HFF-Myc (cell line): ENCODE measurements at regions not wholly inside any gene's neighbourhood (a gene's known extent, or its start where the extent isn't known, plus 50 kb on each side); places are given as distances from the start of the nearest gene placed in this dataset.

Experiments used
- DNase-seq: peaks from one replicate; pipeline ENCODE4 v3.0.0-alpha.2; 2011; ENCODE audit warnings: low read depth; ENCODE audit errors: extremely low read depth
- H3K4me3 ChIP-seq: replicated peaks from 2 replicates; pipeline ENCODE4 v1.5.1; 2011; ENCODE audit warnings: low read depth, mild to moderate bottlenecking, control low read depth, low read length
- CTCF ChIP-seq: IDR thresholded peaks from 2 replicates; pipeline ENCODE4 v1.5.1; 2012; ENCODE audit warnings: mild to moderate bottlenecking, low read depth, low read length, control low read depth; ENCODE audit errors: missing control alignments

DNA sequence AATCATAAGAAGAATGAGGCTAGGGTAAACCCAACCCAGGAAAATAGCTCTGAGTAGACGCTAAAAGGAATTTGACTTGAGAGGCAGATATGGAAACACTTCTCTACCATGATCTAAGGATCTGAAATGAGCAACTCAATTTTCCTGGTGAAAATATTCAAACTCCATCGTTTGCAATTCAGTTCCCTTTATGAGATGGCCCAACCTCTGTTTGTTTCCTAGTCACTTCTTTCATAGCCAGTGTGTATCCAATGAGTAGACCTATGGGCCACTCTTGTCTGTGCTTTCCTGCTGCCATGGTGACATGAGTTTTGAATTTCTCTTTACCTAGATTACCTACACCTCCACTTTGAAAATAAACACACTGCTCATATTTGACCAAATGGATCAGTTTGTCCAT, 176.2 kb upstream of the GPRIN3 start:
- no peak overlapping the region for H3K4me3 ChIP-seq
- no peak for DNase-seq
- TF ChIP-seq CTCF, result no peak

DNA sequence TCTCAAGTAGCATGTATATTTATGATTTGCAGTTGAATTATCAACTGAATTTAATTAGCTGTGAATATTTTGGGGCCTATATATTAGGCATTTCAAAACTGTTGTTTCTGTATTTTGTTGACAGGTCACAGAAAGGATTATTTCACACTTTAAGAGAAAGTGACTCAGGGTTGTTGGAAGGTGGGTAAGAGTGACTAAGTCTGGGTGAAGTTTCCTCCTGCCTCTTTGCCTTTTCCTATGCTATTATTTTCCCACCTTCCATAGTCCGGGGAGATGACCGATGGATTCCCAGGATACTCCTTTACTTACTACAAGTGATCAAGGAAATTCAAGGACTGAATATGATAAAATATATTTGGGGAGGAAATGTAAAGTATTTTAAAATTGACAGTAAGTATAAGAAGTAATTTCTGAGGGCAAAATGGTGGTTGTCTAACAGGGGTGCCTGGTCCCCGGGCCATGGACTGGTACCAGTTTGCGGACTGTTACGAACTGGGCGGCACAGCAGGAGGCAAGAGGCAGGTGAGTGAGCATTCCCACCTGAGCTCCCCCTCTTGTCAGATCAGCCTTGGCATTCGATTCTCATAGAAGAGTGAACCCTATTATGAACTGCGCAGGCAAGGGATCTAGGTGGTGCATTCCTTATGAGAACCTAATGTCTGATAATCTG, 175.5 kb upstream of the GPRIN3 start:
- no peak for DNase-seq
- no peak for TF ChIP-seq CTCF

DNA sequence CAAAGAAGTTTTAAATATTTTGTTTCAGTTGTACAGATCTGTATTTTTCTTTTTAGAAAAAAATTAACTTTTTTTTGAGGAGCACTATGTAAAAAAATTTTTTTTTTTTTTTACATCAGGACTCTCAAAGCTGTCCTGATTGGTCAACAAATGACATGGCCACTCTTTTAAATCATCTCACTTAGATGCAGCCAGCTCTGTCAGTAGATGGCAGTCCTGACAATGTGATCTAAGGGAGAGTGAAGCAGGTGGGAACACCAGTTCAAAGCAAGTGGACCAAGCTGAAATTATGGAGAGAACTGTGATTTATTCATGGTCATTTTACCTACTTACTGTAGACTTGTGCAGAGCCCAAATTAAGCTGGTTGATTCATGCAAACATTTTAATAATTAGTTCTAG, 174.7 kb upstream of the GPRIN3 start:
- TF ChIP-seq CTCF, result peak; percentile 30
- peak; percentile 22 for DNase-seq
- H3K4me3 ChIP-seq, result no peak overlapping the region

More for the DNA sequence above, 175.5 kb upstream of the GPRIN3 start:
- H3K4me3 ChIP-seq, result no peak overlapping the region

DNA sequence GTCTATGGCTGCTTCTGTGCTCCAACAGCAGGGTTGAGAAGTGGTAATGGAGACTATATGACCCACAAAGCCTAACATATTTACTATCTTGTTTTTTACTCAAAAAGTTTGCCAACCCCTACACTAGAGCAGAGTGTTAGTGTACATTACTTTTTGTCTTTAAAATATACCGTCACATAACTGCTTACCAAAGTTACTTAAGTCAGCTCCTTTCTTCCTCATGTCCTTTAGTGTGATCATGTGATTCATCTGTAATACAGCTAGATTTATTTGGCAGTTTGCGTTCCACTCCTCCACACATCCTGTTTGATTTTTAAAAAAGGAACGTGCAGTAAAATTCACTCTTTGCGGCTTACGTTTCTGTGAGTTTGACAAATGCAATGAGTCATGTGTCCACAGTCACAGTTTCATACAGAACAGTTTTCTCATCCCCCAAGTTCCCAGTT, 162.4 kb upstream of the GPRIN3 start:
- no peak overlapping the region for H3K4me3 ChIP-seq
- peak; percentile 93 for DNase-seq
- TF ChIP-seq CTCF, result no peak

- no peak for DNase-seq
- no peak for TF ChIP-seq CTCF
- H3K4me3 ChIP-seq, result no peak overlapping the region
These were observed 161.9 kb upstream of the GPRIN3 start for GRCh38 chr4:89469516-89469915.

DNA sequence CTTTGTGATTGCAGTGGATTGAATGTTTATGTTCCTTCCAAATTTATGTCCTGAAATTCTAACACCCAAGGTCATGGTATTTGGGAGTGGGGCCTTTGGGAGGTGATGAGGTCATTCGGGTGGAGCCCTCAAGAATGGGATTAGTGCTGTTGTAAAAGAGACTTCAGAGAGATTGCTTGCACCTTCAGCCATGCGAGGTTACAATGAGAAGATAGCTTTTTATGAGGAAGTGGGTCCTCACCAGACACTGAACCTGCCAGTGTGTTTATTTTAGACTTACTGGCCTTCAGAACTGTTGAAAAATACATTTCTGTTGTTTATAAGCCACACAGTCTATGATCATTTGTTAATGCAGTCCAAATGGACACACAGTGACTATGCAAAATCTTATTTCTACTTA, 161.0 kb upstream of the GPRIN3 start:
- DNase-seq, result no peak
- TF ChIP-seq CTCF, result no peak
- no peak overlapping the region for H3K4me3 ChIP-seq

DNA sequence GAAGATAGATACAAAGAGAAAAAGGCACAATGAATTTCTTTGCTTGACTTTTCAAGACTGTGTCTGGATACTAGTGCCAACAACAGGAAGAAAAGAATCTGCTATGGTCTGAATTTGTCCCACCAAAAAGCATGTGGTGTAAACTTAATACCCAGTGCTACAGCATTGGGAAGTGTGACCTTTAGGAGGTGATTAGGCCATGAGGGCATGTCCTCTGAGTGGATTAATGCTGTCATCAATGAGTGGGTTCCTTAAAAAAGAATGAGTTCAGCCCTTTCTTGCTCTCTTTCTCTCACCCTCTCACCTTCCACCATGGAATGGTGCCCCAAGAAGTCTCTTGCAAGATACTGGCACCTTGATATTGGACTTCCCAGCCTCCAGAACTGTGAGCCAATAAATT, 155.7 kb upstream of the GPRIN3 start:
- no peak overlapping the region for H3K4me3 ChIP-seq
- no peak for DNase-seq
- no peak for TF ChIP-seq CTCF
